SK-N-SH (cell line): ENCODE measurements at regions not wholly inside any gene's neighbourhood (a gene's known extent, or its start where the extent isn't known, plus 50 kb on each side); places are given as distances from the start of the nearest gene placed in this dataset.

Experiments used
- CTCF ChIA-PET: fragments of 300-600, 350-600 bp; formaldehyde crosslinking; extraction: SDS; loops from one replicate; lab custom pipeline; 2021; lab: Yijun Ruan, JAX
- POLR2A ChIA-PET: fragments of 350-600 bp; sonication (Branson Sonifier 250); formaldehyde crosslinking; extraction: SDS; loops from one replicate; lab custom pipeline; 2020; ENCODE audit warnings: antibody characterized with exemption, inconsistent platforms; lab: Yijun Ruan, JAX
- DNase-seq: peaks from one replicate; pipeline ENCODE4 v3.0.0; 2012
- H2AFZ ChIP-seq: fragments of 200-600 bp; sonication (generic); 2 replicates; pipeline ENCODE4 v1.8.1; 2016; ENCODE audit warnings: antibody characterized with exemption, mild to moderate bottlenecking, low read depth
- H3F3A ChIP-seq: fragments of 200-600 bp; sonication (generic); replicated peaks from 2 replicates; pipeline ENCODE3; 2016; ENCODE audit warnings: antibody characterized with exemption, mild to moderate bottlenecking; ENCODE audit not compliant: insufficient read depth
- H3K27ac ChIP-seq, 2 experiments: fragments of 200-500 bp in 1 of 2; fragments of 200-600 bp in 1 of 2; sonication (Bioruptor generic) in 1 of 2; sonication (generic), shearing (Covaris generic) in 1 of 2; 2 replicates each; pipeline versions ENCODE4 v1.5.1 to v1.6.1; 2014 to 2016; ENCODE audit warnings: low read depth in 2 of 2, inconsistent platforms in 1 of 2, low read length in 1 of 2, mild to moderate bottlenecking in 1 of 2, mixed read lengths in 1 of 2
- H3K27me3 ChIP-seq: fragments of 200-600 bp; sonication (generic), shearing (Covaris generic); 2 replicates; pipeline ENCODE4 v1.6.1; 2016; ENCODE audit warnings: mixed run types; ENCODE audit not compliant: insufficient read depth
- H3K36me3 ChIP-seq, 2 experiments: fragments of 200-500 bp in 1 of 2; fragments of 200-600 bp in 1 of 2; sonication (Bioruptor generic) in 1 of 2; sonication (generic) in 1 of 2; replicated peaks in 1 of 2; 2 replicates each; pipeline versions ENCODE3 to v1.5.1; 2014 to 2016; ENCODE audit warnings: low read length in 1 of 2, mild to moderate bottlenecking in 1 of 2; ENCODE audit not compliant: insufficient read depth in 2 of 2, control insufficient read depth in 1 of 2
- H3K4me1 ChIP-seq, 2 experiments: fragments of 200-500 bp in 1 of 2; fragments of 200-600 bp in 1 of 2; sonication (Bioruptor generic) in 1 of 2; sonication (generic), shearing (Covaris generic) in 1 of 2; 2 replicates each; pipeline versions ENCODE4 v1.5.1 to v1.6.1; 2014 to 2016; ENCODE audit warnings: low read depth in 1 of 2, low read length in 1 of 2, mixed run types in 1 of 2; ENCODE audit not compliant: insufficient read depth in 2 of 2, control insufficient read depth in 1 of 2
- H3K4me2 ChIP-seq: fragments of 200-600 bp; sonication (generic), shearing (Covaris generic); 2 replicates; pipeline ENCODE4 v1.6.1; 2017; ENCODE audit warnings: mixed run types
- H3K4me3 ChIP-seq, 2 experiments: fragments of 200-500 bp in 1 of 2; fragments of 200-600 bp in 1 of 2; sonication (Bioruptor generic) in 1 of 2; sonication (generic), shearing (Covaris generic) in 1 of 2; 2 replicates each; pipeline versions ENCODE4 v1.5.1 to v1.8.1; 2014 to 2016; ENCODE audit warnings: low read depth in 2 of 2, inconsistent platforms in 1 of 2, low read length in 1 of 2, mild to moderate bottlenecking in 1 of 2, mixed read lengths in 1 of 2, moderate library complexity in 1 of 2
- H3K79me2 ChIP-seq: fragments of 200-600 bp; sonication (generic); 2 replicates; pipeline ENCODE4 v1.8.1; 2017; ENCODE audit warnings: mild to moderate bottlenecking; ENCODE audit not compliant: insufficient read depth
- H3K9ac ChIP-seq: fragments of 200-600 bp; sonication (generic); 2 replicates; pipeline ENCODE4 v1.6.1; 2017; ENCODE audit warnings: mixed run types
- H3K9me2 ChIP-seq: fragments of 200-600 bp; sonication (generic); 2 replicates; pipeline ENCODE4 v1.6.1; 2017; ENCODE audit warnings: mixed run types
- H3K9me3 ChIP-seq: fragments of 200-600 bp; sonication (generic); 2 replicates; pipeline ENCODE4 v1.6.1; 2017; ENCODE audit warnings: mixed run types, mild to moderate bottlenecking, moderate library complexity
- H4K20me1 ChIP-seq: fragments of 200-600 bp; sonication (generic); 2 replicates; pipeline ENCODE4 v1.6.1; 2017; ENCODE audit warnings: mild to moderate bottlenecking, mixed run types; ENCODE audit not compliant: insufficient read depth
- EP300 ChIP-seq, 2 experiments: IDR thresholded peaks; 2 replicates each; pipeline versions ENCODE4 v1.4.0 to v1.6.1; 2012; ENCODE audit warnings: borderline replicate concordance in 1 of 2, low read depth in 1 of 2, low read length in 1 of 2
- GABPA ChIP-seq: IDR thresholded peaks from 2 replicates; pipeline ENCODE4 v1.4.0; 2012; ENCODE audit warnings: low read depth, mild to moderate bottlenecking
- GATA2 ChIP-seq: sonication (generic); formaldehyde crosslinking; IDR thresholded peaks from 2 replicates; pipeline ENCODE4 v1.5.0; 2020; ENCODE audit warnings: mild to moderate bottlenecking, missing genetic modification reagents
- MEF2A ChIP-seq: IDR thresholded peaks from 2 replicates; pipeline ENCODE4 v1.4.0; 2012; ENCODE audit warnings: low read depth, borderline replicate concordance
- MXI1 ChIP-seq: IDR thresholded peaks from 2 replicates; pipeline ENCODE4 v1.6.1; 2012; ENCODE audit warnings: mild to moderate bottlenecking, low read depth, low read length, improper control_type of control experiment
- NRF1 ChIP-seq: IDR thresholded peaks from 2 replicates; pipeline ENCODE4 v1.6.1; 2012; ENCODE audit warnings: low read depth, mild to moderate bottlenecking, low read length
- POLR2AphosphoS5 ChIP-seq: IDR thresholded peaks from 2 replicates; pipeline ENCODE4 v1.6.1; 2012; ENCODE audit warnings: low read depth, low read length
- RCOR1 ChIP-seq: fragments of 150-350 bp; IDR thresholded peaks from 2 replicates; pipeline ENCODE4 v1.6.1; 2017; ENCODE audit warnings: antibody characterized with exemption, low read length
- TAF1 ChIP-seq: IDR thresholded peaks from 2 replicates; pipeline ENCODE4 v1.6.1; 2012; ENCODE audit warnings: low read depth, mild to moderate bottlenecking, low read length, moderate library complexity, borderline replicate concordance
- TCF12 ChIP-seq: IDR thresholded peaks from 2 replicates; pipeline ENCODE4 v1.4.0; 2012
- YY1 ChIP-seq: IDR thresholded peaks from 2 replicates; pipeline ENCODE4 v1.4.0; 2012; ENCODE audit warnings: low read depth, mild to moderate bottlenecking
- WGBS: methylation state at CpG from one replicate; pipeline ENCODE4 v1.1.6; 2017; ENCODE audit warnings: low lambda C conversion rate; 5-methylcytosine and 5-hydroxymethylcytosine counted together
- TF ChIP-seq, protein P1 (sequence below): IDR thresholded peaks from 2 replicates; pipeline ENCODE4; 2012
- TF ChIP-seq, protein P2 (sequence below): fragments of 200-600 bp; sonication (generic); IDR thresholded peaks from 2 replicates; pipeline ENCODE4 v1.6.1; 2017; ENCODE audit warnings: antibody characterized with exemption, mild to moderate bottlenecking, moderate library complexity

DNA sequence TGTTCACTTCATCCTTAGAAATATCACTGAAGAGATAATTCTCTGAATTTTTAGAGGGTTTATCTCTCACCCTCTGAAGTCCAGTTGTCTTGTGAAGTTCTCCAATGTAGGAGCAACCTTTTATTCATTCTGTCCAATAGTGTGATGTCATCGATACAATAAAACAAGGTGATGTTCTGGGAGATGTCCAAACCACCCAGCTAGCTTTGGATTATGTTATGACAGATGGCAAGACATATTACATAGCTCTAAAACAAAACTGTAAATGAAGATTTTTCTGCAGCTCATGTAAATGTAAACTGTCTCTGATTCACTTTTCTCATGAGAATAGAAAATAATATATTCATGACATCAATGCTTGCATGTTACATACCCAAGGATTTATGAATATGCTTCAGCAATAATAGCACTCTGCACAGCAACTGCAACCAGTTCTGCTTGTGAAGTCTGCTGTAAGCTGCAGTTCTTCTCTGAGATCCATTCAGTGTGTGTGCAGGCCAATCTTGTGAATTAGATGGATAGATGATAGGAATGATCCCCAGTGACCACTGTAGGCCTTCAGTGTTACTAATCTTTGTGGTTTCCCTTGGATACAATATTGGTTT lies 172.6 kb upstream of the CDH12 start:
- CTCF ChIA-PET, result interaction anchor here (0.6 kb wide), 1 partner anchor 1901 kb away, joined by 3 read pairs; no protein-coding TSS in a partner anchor
- WGBS, result 6% methylated on average over 1 of the region's 1 CpG
- POLR2A ChIA-PET, result no interaction called here

DNA sequence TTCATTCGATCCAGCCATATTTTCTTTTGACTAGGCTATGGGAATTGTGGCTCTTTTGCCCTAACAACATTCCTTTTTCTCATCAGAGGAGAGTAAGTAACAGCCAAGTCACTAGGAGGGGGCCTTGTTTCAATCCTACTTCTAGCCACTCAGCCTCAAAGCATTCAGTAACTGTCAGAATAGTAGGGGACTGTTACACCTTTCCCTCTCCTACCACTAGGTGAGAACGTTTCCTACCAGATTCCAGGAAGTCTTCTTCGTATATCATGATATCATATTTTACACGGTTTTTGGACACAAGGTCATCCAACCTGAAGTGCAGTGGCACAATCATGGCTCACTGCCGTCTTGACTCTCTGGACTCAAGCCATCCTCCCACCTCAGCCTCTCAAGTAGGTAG lies 171.3 kb upstream of the CDH12 start:
- H3F3A ChIP-seq, result no peaks in the 10 kb centered on the region
- H3K4me3 ChIP-seq, result no peak overlapping the region
- no peak overlapping the region for H3K9ac ChIP-seq
- H3K27me3 ChIP-seq, result no peaks in the 10 kb centered on the region; the same call in 1 of the 2 replicates
- no peak overlapping the region for H3K4me2 ChIP-seq
- DNase-seq, result no peak
- ChIA-PET CTCF (no interaction called here), POLR2A (no interaction called here)
- H3K9me3 ChIP-seq, result no peaks in the 10 kb centered on the region
- no peaks in the 10 kb centered on the region for H3K36me3 ChIP-seq
- H2AFZ ChIP-seq, result no peak overlapping the region
- no peaks in the 10 kb centered on the region for H3K79me2 ChIP-seq
- no peaks in the 10 kb centered on the region for H4K20me1 ChIP-seq
- WGBS, result 0% methylated on average over 5 of the region's 5 CpGs
- TF ChIP-seq RCOR1 (no peak), YY1 (no peak), POLR2AphosphoS5 (no peak), GABPA (no peak), MXI1 (no peak), MEF2A (no peak), GATA2 (CRISPR knock-in tag) (no peak), NRF1 (no peak), TCF12 (no peak)
- TF ChIP-seq, protein P1, sequence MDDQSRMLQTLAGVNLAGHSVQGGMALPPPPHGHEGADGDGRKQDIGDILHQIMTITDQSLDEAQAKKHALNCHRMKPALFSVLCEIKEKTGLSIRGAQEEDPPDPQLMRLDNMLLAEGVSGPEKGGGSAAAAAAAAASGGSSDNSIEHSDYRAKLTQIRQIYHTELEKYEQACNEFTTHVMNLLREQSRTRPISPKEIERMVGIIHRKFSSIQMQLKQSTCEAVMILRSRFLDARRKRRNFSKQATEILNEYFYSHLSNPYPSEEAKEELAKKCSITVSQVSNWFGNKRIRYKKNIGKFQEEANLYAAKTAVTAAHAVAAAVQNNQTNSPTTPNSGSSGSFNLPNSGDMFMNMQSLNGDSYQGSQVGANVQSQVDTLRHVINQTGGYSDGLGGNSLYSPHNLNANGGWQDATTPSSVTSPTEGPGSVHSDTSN, result no peak
- TF ChIP-seq, protein P2, sequence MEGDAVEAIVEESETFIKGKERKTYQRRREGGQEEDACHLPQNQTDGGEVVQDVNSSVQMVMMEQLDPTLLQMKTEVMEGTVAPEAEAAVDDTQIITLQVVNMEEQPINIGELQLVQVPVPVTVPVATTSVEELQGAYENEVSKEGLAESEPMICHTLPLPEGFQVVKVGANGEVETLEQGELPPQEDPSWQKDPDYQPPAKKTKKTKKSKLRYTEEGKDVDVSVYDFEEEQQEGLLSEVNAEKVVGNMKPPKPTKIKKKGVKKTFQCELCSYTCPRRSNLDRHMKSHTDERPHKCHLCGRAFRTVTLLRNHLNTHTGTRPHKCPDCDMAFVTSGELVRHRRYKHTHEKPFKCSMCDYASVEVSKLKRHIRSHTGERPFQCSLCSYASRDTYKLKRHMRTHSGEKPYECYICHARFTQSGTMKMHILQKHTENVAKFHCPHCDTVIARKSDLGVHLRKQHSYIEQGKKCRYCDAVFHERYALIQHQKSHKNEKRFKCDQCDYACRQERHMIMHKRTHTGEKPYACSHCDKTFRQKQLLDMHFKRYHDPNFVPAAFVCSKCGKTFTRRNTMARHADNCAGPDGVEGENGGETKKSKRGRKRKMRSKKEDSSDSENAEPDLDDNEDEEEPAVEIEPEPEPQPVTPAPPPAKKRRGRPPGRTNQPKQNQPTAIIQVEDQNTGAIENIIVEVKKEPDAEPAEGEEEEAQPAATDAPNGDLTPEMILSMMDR, result no peak
- TF ChIP-seq, all 33 proteins: peak for 0
- H3K4me1 ChIP-seq, result no peaks in the 10 kb centered on the region
- H3K27ac ChIP-seq, result no peak overlapping the region
- H3K9me2 ChIP-seq, result no peaks in the 10 kb centered on the region

More for the DNA sequence above, 172.6 kb upstream of the CDH12 start:
- Histone ChIP-seq H3K9me3 (no peaks in the 10 kb centered on the region), H2AFZ (no peak overlapping the region), H3K27me3 (no peaks in the 10 kb centered on the region; the same call in 1 of the 2 replicates), H3K36me3 (no peaks in the 10 kb centered on the region), H4K20me1 (no peaks in the 10 kb centered on the region), H3K4me2 (no peak overlapping the region), H3K9ac (no peak overlapping the region), H3K79me2 (no peaks in the 10 kb centered on the region), H3K4me3 (no peak overlapping the region), H3F3A (no peaks in the 10 kb centered on the region), H3K9me2 (no peaks in the 10 kb centered on the region), H3K4me1 (no peaks in the 10 kb centered on the region), H3K27ac (no peak overlapping the region)
- no peak for DNase-seq
- TF ChIP-seq TAF1 (no peak), GABPA (no peak), EP300 (IDR thresholded peaks at IDR 0.05; ENCODE audit: borderline replicate concordance in 1 of 2, low read depth in 1 of 2, low read length in 1 of 2) (no peak)
